K562 (cell line): ENCODE measurements at regions not wholly inside any gene's neighbourhood (a gene's known extent, or its start where the extent isn't known, plus 50 kb on each side); places are given as distances from the start of the nearest gene placed in this dataset.

Source experiments
- ATAC-seq: fragments of 200-7000 bp; cut with Tn5 transposase; 3 replicates; pipeline ENCODE4 v1.9.1; 2020; ENCODE audit warnings: moderate library complexity
- BruUV-seq: library from RNA; stranded (reverse); fragments of 400-500 nt; replicated peaks from 2 replicates; lab custom pipeline; 2021; lab: Mats Ljungman, UMichigan
- CTCF ChIA-PET: fragments of 300-600 bp; formaldehyde crosslinking; extraction: SDS; loops from one replicate; lab custom pipeline; 2021; ENCODE audit warnings: low intra/inter-chr PET ratio; lab: Yijun Ruan, JAX
- POLR2A ChIA-PET: fragments of 300-600, 350-650 bp; sonication (Branson Sonifier 250); formaldehyde crosslinking; extraction: SDS; loops from one replicate; lab custom pipeline; 2021; ENCODE audit warnings: antibody characterized with exemption, inconsistent platforms; lab: Yijun Ruan, JAX
- DNase-seq, 4 experiments: peaks; one replicate each; pipeline versions ENCODE4 v3.0.0 to v3.0.0-alpha.2; 2011 to 2018; ENCODE audit warnings: low spot score in 3 of 4, mixed read lengths in 3 of 4; ENCODE audit errors: extremely low read depth in 1 of 4
- FAIRE-seq: peaks from 2 replicates; lab custom pipeline; 2011; peaks lifted over from hg19 to GRCh38; lab: Jason Lieb, UNC
- H2AFZ ChIP-seq: 2 replicates; pipeline ENCODE4 v1.6.0; 2011; ENCODE audit warnings: low read depth, low read length, control low read depth, inconsistent platforms
- H3K27ac ChIP-seq: fragments of 200-600 bp; 3 replicates; pipeline ENCODE4 v1.8.0; 2011; ENCODE audit warnings: low read depth, mild to moderate bottlenecking, control low read depth, inconsistent platforms, low read length, moderate library complexity, mixed read lengths; ENCODE audit errors: extremely low read depth
- H3K27me3 ChIP-seq, 2 experiments: fragments of 300-600 bp in 1 of 2; 2 replicates in 1 of 2; 3 replicates in 1 of 2; pipeline versions ENCODE4 v1.6.0 to v1.8.0; 2011; ENCODE audit warnings: inconsistent platforms in 2 of 2, low read length in 2 of 2, mild to moderate bottlenecking in 1 of 2, mixed read lengths in 1 of 2, moderate library complexity in 1 of 2; ENCODE audit not compliant: control insufficient read depth in 2 of 2, insufficient read depth in 2 of 2
- H3K36me3 ChIP-seq: fragments of 300-600 bp; 3 replicates; pipeline ENCODE4 v1.8.0; 2011; ENCODE audit warnings: mild to moderate bottlenecking, low read length, inconsistent platforms; ENCODE audit not compliant: control insufficient read depth, insufficient read depth
- H3K4me1 ChIP-seq, 2 experiments: fragments of 200-600 bp in 1 of 2; replicated peaks in 1 of 2; 2 replicates in 1 of 2; 3 replicates in 1 of 2; pipeline versions ENCODE4 v1.5.1 to v1.8.0; 2011; ENCODE audit warnings: inconsistent platforms in 2 of 2, low read length in 2 of 2, mild to moderate bottlenecking in 1 of 2, mixed read lengths in 1 of 2, moderate library complexity in 1 of 2; ENCODE audit not compliant: control insufficient read depth in 2 of 2, insufficient read depth in 2 of 2
- H3K4me2 ChIP-seq: 2 replicates; pipeline ENCODE4 v1.6.1; 2011; ENCODE audit warnings: low read length, control low read depth, inconsistent platforms, mixed read lengths; ENCODE audit not compliant: insufficient read depth
- H3K4me3 ChIP-seq: fragments of 200-600 bp; sonication (generic), shearing (Covaris generic); 2 replicates; pipeline ENCODE4 v1.5.1; 2016; ENCODE audit warnings: control low read depth, inconsistent platforms
- H3K79me2 ChIP-seq: fragments of 200-600 bp; 3 replicates; pipeline ENCODE4 v1.8.0; 2011; ENCODE audit warnings: low read length, inconsistent platforms; ENCODE audit not compliant: control insufficient read depth, insufficient read depth
- H3K9ac ChIP-seq, 2 experiments: 2 replicates each; pipeline versions ENCODE4 v1.6.0 to v1.6.1; 2011; ENCODE audit warnings: low read depth in 2 of 2, low read length in 2 of 2, control low read depth in 1 of 2, inconsistent platforms in 1 of 2, mild to moderate bottlenecking in 1 of 2, mixed read lengths in 1 of 2; ENCODE audit not compliant: insufficient read depth in 1 of 2
- H3K9me1 ChIP-seq: one replicate; pipeline ENCODE4 v1.6.0; 2011; ENCODE audit warnings: inconsistent platforms, mild to moderate bottlenecking, low read length, moderate library complexity; ENCODE audit not compliant: control insufficient read depth, insufficient read depth
- H3K9me3 ChIP-seq: replicated peaks from 2 replicates; pipeline ENCODE4 v1.5.1; 2011; ENCODE audit warnings: low read depth, low read length, inconsistent platforms; ENCODE audit not compliant: control insufficient read depth, insufficient read depth
- H4K20me1 ChIP-seq: replicated peaks from 2 replicates; pipeline ENCODE4 v1.6.1; 2011; ENCODE audit warnings: low read length, inconsistent platforms, mixed read lengths; ENCODE audit not compliant: control insufficient read depth, insufficient read depth
- BACH1 ChIP-seq: fragments of 200-800 bp; sonication (Bioruptor generic); IDR thresholded peaks from 2 replicates; pipeline ENCODE4 v1.6.1; 2016; ENCODE audit warnings: missing genetic modification characterization, missing compliant biosample characterization
- HCFC1 ChIP-seq: IDR thresholded peaks from 2 replicates; pipeline ENCODE4 v1.6.1; 2012; ENCODE audit warnings: low read depth, low read length, improper control_type of control experiment
- HOMEZ ChIP-seq: fragments of 250-450 bp; sonication (Bioruptor Pico); IDR thresholded peaks from 2 replicates; pipeline ENCODE4 v1.4.0; 2020; ENCODE audit warnings: mild to moderate bottlenecking, moderate library complexity
- MAFK ChIP-seq: IDR thresholded peaks from 2 replicates; pipeline ENCODE4 v1.6.1; 2011; ENCODE audit warnings: low read length, improper control_type of control experiment
- NFE2 ChIP-seq: IDR thresholded peaks from 2 replicates; pipeline ENCODE4 v1.6.1; 2014; ENCODE audit warnings: antibody characterized with exemption, low read depth
- RBFOX2 ChIP-seq: fragments of 200-400 bp; formaldehyde crosslinking; IDR thresholded peaks from 2 replicates; pipeline ENCODE4 v1.6.1; 2017; ENCODE audit warnings: low read depth, mild to moderate bottlenecking, low read length, moderate library complexity
- SMARCA5 ChIP-seq: fragments of 450-650 bp; IDR thresholded peaks from 2 replicates; pipeline ENCODE4 v1.6.1; 2016
- VEZF1 ChIP-seq: fragments of 200-800 bp; sonication (Bioruptor generic); IDR thresholded peaks from 2 replicates; pipeline ENCODE4 v1.6.1; 2017; ENCODE audit warnings: missing genetic modification characterization, missing compliant biosample characterization
- ZNF384 ChIP-seq: IDR thresholded peaks from 2 replicates; pipeline ENCODE4 v1.6.1; 2012; ENCODE audit warnings: low read depth, low read length, improper control_type of control experiment
- WGBS: fragments of 100-300 bp; shearing (Covaris generic); methylation state at CpG from one replicate; pipeline ENCODE4 v1.1.6; 2016; ENCODE audit warnings: low coverage, mixed read lengths; ENCODE audit not compliant: insufficient coverage; ENCODE audit errors: missing lambda C conversion rate; 5-methylcytosine and 5-hydroxymethylcytosine counted together
- in situ Hi-C: fragments of 300-500 bp; cut with MboI; formaldehyde crosslinking; loops from 4 replicates; pipeline ENCODE4 v1.15.0; 2018; ENCODE audit warnings: inconsistent platforms, mixed read lengths
- intact Hi-C: fragments of 100-400 bp; cut with micrococcal nuclease; formaldehyde crosslinking; loops from 2 replicates; pipeline ENCODE4 v1.14.2; 2022

GRCh38 chr7:149621776-149622175, 124.2 kb upstream of the ZNF746 start (continued):
- TF ChIP-seq MAFK (peak; percentile 59), ZNF384 (peak; percentile 82), VEZF1 (0 out of 2 replicates have a peak, but pooled peaks have one; percentile 12), BACH1 (tag) (peak; percentile 42; the same call in 1 of the 2 replicates), NFE2 (peak; percentile 89), SMARCA5 (no peak), HOMEZ (CRISPR knock-in tag) (no peak)

- ChIA-PET CTCF (no interaction called here), POLR2A (interaction anchor here (3.1 kb wide), 1 partner anchor 12 kb away, joined by 18 read pairs; no protein-coding TSS in a partner anchor)
- FAIRE-seq (no peak), DNase-seq (no peak), ATAC-seq (no peak)
- Histone ChIP-seq H3K4me3 (no peak overlapping the region), H3K9me1 (peaks cover 10% of the 10 kb centered on the region), H3K9ac (no peak overlapping the region), H3K27me3 (no peaks in the 10 kb centered on the region), H3K4me1 (peaks cover 19 to 20% of the 10 kb centered on the region in 2 experiments), H4K20me1 (peaks cover 21% of the 10 kb centered on the region), H3K36me3 (peaks cover 69% of the 10 kb centered on the region), H3K4me2 (no peak overlapping the region), H3K9me3 (no peaks in the 10 kb centered on the region), H3K79me2 (peaks cover 30% of the 10 kb centered on the region), H3K27ac (no peak overlapping the region)
- no TSS peak for BruUV-seq
- in situ Hi-C loops: no loop called here
- WGBS: 89% methylated on average over 10 of the region's 14 CpGs
- intact Hi-C loops: loop anchor here (10.0 kb wide), 1 partner anchor 196 kb away; no protein-coding TSS in a partner anchor
- TF ChIP-seq RBFOX2 (0 out of 2 replicates have a peak, but pooled peaks have one; percentile 18), HCFC1 (no peak)
- TF ChIP-seq, all 486 proteins: peak for 1
- no peak overlapping the region for H2AFZ ChIP-seq
These were observed 123.4 kb upstream of the ZNF746 start for GRCh38 chr7:149620961-149621360.
